SW 1271 (cell line): ENCODE measurements at regions not wholly inside any gene's neighbourhood (a gene's known extent, or its start where the extent isn't known, plus 50 kb on each side); places are given as distances from the start of the nearest gene placed in this dataset.
"Not testable (repeated sequence)": the region's sequence is repeated elsewhere in the genome, so short reads cannot be mapped to it uniquely, and the experiment has no call there.

Source experiments
- DNase-seq, 2 experiments: peaks; one replicate each; lab custom pipeline; 2025; lab: John Stamatoyannopoulos, UW

DNA sequence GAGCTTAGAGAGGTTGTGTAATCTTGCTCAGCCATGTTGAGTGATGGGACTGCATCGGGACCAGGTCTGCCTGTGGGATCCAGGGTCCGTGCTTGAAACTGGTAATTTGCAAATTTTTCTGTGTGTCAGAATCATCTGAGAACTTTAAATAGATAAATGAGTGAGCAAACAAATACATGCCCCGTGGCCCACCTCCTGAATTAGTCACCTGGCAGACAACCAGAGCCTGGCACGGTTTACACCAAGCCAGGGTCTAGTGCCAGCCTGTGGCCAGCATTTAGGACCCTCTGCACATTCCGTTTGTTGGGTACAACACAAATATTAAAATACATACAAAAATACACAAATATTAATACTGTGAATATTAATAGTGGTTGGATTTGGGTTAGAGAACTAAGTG, 90.6 kb upstream of the STOX2 start:
- no peak for DNase-seq

DNA sequence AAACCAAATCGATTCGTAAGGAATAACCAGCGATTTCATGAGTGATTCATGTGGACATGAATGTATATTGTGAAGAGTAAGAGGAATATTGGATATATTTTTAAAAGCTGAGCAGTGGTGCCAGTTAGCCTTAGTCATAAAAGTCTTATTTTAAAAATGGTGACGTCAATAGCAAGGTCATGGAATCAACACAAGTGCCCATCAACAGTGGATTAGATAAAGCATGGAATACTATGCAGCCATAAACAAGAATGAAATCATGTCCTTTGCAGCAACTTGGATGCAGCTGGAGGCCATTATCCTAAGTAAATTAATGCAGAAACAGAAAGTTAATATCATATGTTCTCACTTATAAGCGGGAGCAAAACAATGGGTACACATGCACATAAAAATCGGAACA, 89.0 kb upstream of the STOX2 start:
- DNase-seq: no peak

DNA sequence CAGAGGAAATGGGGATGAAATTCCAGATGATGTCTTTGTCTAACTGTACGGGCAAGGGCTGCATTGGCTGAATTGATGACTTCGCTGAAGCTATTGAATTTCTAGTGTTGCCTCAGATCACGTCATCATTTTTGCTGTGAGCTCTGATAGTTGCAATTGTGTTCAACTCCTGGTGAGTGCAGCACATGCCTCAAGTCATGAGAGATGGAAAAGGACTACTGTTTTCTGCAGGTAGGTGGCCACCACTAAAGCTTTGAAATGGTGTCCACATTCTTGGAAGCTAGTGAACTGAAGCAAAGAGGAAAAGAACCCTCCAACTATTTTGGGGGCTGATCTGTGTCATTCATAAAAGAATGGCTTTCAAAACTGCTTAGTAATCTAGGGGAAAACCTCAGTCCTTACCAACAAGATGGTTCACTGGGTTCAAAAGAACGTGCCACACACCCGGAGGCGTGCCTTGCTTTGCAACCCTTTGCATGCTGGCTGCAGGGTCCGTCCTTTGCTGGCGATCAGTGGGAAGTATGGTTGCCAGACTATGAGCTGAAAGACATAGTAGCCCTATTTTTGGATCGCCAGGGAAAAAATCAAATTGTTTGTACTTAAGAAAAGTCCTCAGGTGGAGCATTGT, 88.1 kb upstream of the STOX2 start:
- no peak for DNase-seq

DNA sequence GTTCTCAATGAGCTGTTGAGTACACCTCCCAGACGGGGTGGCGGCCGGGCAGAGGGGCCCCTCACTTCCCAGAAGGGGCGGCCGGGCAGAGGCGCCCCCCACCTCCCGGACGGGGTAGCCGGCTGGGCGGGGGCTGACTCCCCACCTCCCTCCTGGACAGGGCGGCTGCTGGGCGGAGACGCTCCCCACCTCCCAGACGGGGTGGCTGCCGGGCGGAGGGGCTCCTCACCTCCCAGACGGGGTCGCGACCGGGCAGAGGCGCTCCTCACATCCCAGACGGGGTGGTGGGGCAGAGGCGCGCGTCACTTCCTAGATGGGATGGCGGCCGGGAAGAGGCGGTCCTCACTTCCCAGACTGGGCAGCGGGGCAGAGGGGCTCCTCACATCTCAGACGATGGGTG, 86.5 kb upstream of the STOX2 start:
- DNase-seq: not testable (repeated sequence)

DNA sequence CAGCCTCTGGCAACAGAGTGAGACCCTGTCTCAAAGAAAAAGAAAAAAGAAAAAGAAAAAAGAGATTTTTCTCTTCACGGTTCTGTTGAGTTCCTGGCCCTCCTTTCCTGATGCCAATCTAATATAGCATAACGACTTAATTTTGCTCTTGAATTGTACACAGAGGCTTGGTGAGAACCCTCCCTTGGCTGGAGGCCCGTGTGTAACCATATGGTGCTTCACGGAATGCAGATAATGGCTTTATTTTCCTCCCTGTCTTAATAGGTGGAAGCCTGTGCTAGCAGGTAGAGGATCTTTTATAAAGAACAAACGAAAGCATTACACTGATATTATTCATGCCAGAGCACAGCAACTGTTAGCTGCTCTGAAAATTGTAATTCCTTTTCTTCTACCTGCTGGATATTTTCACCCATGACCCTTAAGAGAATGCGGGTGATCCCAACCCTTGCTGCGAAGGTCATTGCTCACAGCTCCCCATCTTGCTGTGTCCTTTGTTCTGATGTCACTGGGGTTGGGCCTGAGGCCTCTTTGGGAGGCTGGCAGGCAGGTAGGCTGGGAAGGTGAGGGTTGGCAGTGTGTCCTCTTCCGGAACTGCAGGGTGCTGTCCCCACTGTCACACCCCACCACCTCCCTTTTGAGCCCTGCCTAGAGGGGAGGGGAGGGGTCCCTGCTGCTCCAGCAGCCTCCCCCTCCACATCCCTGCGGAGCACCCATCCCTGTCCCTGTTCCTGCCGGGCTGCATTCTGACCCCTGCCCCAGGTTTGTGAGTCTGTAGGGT, 83.8 kb upstream of the STOX2 start:
- DNase-seq: no peak

DNA sequence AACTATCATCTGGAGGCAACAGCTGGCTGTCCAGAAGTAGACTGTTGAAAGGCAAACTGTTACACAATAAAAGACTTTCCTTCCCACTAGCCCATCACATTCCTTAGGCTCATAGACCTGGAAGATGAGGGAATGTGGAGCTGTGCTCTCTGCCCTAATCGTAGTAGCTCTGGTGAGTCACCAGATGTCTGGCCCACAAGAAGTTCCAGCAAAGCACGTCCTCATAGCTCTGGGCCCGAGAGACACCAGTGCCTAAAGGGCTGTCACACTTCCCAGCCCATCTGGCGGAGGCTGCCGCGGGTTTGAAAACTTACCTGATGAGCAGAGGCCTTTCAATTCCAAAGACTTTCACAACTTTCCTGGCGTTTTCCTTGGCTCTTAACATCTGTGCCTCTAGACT, 81.7 kb upstream of the STOX2 start:
- DNase-seq: no peak

DNA sequence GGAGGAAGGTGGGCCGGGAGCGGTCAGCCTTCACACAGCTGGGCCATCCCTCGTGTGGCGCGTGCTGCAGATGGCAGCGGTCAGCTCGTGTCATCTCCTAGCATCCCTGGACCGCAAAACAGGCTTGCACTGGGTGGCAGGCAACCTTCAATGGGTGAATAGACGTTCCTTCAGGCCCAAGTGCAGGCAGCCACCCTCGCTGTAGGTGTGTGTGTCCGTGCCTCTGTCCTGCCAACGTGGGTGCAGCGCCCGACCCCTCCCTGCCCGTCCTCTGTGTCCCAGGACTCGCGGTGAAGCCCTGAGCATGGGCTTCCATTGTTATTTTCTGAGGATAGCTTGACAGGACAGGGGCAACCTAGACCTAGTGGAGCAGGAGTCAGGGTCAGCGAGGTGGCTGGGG, 79.8 kb upstream of the STOX2 start:
- no peak for DNase-seq

DNA sequence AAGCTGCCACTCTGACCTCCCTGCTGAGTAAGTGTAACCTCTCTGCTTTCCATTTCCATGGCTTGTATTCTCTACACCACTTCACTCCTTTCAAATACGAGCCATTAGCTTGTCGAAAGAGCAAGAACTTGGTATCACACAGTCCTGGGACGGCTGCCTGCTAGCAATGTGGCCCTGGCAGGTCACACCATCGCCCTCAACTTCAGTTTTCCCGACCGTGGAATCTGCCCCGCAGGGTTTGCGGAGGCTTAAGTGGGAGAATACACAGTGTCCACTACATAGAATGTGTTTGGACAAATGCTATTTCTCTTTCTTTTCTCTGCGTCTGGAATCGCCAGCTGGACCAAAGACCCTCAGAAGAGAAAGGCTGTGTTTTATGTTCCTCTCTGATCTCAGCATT, 78.6 kb upstream of the STOX2 start:
- no peak for DNase-seq

DNA sequence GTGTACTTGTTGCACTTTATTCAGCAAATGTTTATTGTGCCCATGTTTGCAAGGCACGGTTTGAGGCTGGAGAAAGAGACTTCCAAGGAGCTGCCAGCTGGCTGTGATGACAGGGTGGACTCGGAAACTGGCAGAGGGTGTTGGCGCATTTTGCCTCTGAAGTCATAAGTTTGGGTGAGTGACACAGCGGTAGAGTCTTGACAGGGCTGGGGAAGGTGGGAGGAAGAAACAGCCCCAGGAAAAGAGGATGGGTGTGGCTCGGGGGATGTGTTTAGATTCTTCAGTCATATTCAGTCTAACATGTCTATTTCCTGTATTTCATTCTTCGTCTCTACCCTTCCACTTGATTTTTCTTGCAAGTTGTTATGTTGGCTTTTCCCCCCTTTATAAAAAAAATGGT, 77.0 kb upstream of the STOX2 start:
- no peak for DNase-seq

DNA sequence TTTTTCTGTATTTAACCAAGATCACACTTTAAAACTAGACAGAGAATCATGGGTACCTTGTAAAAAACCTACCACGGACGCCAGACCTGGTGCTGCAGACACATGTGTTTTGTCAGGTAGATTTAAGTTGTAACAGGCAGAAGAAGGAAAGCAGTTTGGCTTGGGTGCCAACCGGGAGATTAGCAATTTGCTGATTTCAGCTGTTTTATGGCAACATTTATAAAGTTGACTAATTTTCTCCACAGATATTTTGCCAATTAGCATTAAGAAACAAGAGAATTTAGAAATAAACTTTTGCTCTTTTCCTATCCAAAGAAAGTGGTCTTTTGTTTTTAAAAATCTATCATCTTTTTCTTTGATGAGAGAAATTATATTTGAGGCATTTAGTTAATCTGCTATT, 76.3 kb upstream of the STOX2 start:
- DNase-seq: no peak

DNA sequence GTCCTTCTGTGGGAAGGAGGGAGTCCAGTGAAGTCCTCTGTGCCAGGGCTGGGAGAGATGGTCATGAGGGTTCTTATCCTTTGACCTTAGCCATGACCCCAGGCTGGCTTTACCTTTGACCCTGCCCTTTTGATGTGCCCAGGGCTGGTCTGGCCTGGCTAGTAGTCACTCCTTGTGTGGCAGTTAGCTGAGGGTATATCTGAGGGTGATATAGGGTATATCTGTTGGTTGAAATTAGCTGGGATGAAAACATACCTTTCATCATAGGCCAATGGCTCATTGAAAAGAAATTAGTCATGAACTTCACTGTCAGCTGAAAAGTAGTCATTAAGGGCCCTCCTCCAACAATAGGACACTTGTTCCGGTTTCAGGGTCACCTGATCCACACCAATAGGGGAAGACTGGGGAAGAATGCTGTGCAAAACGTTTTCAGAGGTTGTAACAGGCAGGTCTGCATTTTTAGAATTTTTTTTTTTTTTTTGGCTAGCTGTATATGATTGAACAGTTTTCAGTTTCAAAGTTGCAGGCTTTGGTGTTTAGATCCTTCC, 74.6 kb upstream of the STOX2 start:
- DNase-seq: no peak

DNA sequence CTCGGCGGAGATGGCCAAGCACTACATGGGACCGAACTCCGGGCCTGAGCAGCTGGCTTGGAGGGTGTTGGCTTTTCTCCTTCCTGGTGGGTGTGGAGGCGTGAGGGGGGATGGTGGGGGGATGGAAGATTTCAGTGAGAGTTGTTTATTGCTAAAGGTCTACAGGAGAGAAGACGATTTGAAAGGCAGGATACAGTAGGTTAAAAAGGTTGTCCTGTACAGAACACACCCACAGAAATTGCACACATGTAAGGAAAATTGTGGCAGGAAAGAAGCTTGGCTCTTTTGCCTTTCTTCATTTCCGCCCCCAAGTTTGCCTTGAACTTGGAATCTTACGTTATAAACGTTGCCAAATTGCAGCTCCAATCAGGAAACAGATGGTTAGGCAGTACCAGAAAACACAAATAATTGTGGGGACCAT, 74.1 kb upstream of the STOX2 start:
- DNase-seq: no peak

DNA sequence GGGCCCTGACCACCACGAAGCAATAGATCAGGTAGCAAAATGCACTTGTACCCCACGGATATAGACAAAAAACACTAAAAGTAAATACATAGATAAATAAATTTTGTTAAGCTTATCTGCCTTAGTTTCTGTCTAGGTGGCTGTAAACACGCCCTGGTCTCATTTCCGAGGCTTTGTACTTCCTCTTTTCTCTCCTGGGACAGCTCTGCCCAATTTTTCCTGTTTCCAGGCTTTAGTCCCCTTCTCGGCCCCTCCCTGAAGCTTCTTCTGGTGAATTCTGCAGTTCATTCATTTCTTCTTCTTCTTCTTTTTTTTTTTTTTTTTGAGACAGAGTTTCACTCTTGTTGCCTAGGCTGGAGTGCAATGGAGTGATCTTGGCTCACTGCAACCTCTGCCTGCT, 73.4 kb upstream of the STOX2 start:
- DNase-seq: no peak

DNA sequence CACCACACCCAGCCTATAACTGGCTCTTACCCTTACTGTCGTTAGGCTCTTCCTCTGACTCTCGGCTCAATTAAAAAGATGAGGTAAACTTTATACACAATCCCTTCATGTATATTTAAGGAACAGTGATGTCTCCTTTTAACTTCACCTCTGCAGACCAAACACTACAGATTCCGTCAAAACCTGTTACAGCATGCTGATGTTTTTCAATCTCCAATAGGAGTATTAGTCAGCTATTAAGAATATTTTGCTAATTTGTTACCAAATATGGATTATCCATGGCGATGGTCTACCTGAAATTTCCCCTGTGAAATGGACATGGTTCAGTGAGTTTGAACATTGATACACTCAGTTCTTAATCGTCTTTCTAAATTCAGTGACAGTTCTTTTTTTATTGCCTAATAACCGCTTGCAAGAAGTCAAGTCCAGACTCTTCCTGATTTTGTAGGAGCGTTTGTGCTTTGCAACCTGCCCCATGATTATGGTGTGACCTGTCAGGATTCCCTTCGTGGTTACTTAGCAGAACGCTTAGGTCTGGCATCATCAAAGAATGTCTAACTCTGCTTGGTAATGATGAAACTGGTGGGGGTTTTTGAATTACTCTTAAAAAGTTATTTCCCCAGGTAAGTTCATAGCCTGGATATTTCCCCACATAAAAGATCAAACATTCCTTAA, 72.2 kb upstream of the STOX2 start:
- DNase-seq: no peak

DNA sequence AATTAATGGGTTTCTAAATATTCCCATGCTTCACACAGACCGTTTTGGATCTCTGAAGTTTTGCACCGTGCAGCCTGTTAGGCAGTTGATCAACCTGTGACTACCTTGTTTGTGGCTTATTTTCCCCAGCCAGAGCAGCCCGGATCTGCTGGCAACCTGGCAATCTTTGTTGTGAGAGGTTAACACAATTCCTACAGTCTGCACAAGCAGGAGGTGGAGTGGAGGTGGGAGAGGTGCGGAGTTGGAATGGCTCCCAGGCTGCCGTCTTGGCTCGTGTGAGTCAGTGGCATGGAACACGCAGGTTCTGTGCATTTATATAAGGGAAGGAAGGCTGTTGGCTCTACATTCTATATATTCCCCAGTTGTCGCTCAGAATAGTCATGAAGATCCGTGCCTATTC, 70.9 kb upstream of the STOX2 start:
- DNase-seq: no peak

DNA sequence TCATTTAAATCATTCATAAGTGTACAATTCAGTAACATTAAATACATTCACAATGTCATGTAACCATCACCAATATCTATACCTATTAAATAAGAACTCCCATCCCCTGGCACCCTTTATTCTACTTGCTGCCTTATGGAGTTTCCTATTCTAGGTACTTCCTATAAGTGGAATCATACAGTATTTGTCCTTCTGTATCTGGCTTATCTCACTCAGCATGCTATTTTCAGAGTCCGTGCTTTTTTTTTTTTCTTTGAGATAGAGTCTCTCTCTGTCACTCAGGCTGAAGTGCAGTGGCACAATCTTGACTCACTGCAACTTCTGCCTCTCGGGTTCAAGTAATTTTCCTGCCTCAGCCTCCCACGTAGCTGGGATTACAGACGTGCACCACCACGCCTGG, 67.9 kb upstream of the STOX2 start:
- DNase-seq: no peak

DNA sequence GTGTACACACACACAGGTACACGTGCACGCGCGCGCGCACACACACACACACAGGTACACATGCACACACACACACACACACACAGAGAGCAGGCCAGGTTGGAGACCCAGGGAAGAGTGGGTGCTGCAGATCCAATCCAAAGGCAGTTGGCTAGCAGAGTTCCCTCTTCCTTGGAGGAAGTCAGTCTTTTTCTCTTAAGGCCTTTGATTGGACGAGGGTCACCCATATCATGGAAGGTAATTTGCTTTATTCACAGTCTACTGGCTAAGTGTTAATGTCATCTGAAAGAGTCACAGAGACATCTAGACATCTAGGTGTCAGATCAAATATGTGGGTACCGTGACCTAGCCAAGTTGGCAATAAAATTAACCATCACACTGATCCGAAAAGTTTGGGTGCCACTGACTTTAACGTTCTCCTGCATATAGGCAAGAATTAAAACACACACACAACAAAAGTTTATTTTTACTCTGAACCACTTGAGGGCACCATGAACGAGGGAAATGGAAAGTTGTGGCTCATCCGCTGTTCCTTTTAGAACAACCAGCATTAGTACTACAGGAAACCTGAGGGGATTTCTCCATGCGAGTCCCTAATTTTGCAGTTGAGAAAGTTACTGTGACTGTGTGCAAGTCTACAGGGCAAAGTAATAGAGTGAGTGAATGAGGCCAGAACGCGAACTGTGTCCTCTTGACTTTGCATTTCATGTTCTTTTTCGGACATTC, 66.0 kb upstream of the STOX2 start:
- peak in 1 of 2 experiments; percentile 3 for DNase-seq

DNA sequence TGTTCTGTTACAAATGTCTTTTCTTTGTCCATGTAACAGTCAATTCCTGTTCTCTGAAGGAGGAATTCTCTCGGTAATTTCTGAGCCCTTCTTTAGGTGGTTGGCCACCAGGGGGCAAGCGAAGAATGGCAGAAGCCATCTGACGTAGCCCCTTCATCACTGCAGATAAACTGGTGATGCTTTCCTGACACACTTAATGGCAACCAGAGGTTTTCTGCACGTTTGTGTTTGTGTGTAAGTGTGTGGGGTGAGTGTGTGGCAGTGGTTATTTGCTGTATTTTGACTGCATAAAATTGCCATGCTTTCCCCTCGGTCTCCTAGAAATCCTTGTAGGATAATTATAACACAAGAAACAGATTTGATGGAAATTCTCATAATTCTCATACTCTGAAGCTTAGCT, 64.8 kb upstream of the STOX2 start:
- peak; percentile 12 to 34 for DNase-seq

DNA sequence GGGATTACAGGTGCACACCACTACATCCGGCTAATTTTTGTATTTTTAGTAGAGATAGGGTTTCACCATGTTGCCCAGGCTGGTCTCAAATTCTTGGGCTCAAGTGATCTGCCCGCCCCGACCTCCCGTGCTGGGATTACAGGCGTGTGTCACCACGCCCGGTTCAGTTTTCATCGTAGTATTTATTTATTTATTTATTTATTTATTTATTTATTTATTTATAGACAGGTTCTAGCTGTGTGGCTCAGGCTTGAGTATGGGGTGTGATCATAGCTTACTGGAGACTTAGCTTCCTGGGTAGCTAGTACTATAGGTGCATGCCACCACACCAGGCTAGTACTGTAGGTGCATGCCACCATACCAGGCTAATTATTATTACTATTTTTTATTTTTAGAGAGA, 64.1 kb upstream of the STOX2 start:
- no peak for DNase-seq

DNA sequence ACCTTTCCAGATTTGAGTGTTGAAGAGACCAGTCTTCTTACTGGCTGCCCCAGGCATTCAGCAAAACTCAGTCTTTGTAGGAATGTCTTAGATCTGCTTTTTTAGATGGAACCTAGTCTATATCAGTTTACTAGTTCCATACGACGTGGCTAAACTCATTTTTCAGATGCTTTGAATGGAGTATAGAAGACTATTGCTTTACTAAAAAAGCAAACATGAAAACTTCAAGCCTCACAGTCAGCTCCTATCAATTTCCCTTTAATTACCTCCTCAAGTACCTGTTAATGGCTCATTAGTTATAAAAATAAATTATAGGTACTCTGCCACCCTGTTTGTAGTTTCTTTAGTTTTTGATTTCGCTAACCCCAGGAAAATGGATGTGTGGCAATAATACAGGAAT, 63.0 kb upstream of the STOX2 start:
- no peak for DNase-seq

DNA sequence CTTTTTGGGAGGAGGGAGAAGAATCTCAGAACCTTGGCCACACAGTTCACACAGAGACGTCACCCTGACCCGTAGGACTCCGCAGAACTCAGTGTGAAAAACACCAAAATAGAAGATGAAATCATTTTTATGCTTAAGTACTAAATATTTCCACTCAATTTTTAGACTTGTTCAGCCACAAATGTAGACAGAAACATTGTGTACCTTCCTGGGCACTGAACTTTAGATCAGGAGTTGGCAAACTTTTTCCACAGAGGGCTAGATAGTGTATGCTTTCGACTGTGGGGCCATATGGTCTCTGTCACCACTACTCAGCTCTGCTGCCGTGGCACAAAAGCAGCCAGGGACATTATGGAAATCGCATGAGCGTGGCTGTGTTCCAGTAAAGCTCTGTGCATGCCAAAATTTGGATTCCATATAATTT, 61.8 kb upstream of the STOX2 start:
- DNase-seq: no peak

DNA sequence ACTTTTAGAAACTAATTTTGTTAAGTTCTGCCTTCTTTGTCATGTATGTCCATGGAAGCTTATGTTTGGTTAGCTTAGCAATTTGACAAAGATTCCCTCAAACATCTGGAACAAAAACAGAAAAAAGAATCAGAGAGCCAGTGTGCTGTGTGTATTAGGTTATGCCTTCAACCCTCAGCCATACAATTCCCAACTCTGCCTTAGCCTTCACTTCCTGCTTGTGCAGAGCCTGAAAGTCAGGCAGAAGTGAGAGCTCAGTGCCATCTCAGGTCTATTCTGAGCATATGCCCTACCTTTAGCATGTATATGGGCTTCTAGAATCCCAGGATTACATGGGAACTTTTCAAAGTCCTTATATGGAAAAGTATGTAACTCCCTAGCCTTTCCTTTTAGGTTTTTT, 58.2 kb upstream of the STOX2 start:
- DNase-seq: no peak
